ENCODE measurements at regions not wholly inside any gene's neighbourhood (a gene's known extent, or its start where the extent isn't known, plus 50 kb on each side); places are given as distances from the start of the nearest gene placed in this dataset.
"Not testable (repeated sequence)": the region's sequence is repeated elsewhere in the genome, so short reads cannot be mapped to it uniquely, and the experiment has no call there.

DNA sequence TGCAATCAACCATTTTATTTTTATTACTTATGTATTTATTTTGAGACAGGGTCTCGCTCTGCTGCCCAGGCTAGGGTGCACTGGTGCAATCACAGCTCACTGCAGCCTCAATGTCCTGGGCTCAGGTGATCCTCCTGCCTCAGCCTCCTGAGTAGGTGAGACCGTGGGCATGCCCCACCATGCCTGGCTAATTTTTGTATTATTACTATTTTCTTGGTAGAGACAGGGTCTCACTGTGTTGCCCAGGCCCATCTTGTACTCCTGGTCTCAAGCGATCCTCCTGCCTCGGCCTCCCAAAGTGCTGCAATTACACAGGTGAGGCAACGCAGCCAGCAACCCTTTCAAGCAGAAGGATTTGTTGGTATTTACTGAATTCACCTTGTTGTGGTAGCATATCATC, 60.3 kb upstream of the PPP2R3B start:
- DNase-seq: no peak
- Histone ChIP-seq H3K4me3 (no peak overlapping the region), H3K27ac (no peak overlapping the region), H3K9me3 (peaks cover 0 to 4% (median 0%) of the 10 kb centered on the region in 12 donors), H3K27me3 (peaks cover 0 to 14% (median 0%) of the 10 kb centered on the region in 9 donors), H3K36me3 (no peaks in the 10 kb centered on the region), H3K4me1 (no peaks in the 10 kb centered on the region)
- 76 to 90% (median 82%) methylated on average over 5 of the region's 5 CpGs for WGBS, 4 donors
- TF ChIP-seq, protein P1, sequence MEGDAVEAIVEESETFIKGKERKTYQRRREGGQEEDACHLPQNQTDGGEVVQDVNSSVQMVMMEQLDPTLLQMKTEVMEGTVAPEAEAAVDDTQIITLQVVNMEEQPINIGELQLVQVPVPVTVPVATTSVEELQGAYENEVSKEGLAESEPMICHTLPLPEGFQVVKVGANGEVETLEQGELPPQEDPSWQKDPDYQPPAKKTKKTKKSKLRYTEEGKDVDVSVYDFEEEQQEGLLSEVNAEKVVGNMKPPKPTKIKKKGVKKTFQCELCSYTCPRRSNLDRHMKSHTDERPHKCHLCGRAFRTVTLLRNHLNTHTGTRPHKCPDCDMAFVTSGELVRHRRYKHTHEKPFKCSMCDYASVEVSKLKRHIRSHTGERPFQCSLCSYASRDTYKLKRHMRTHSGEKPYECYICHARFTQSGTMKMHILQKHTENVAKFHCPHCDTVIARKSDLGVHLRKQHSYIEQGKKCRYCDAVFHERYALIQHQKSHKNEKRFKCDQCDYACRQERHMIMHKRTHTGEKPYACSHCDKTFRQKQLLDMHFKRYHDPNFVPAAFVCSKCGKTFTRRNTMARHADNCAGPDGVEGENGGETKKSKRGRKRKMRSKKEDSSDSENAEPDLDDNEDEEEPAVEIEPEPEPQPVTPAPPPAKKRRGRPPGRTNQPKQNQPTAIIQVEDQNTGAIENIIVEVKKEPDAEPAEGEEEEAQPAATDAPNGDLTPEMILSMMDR (IDR thresholded peaks at IDR 0.05): no peak
- no peak for TF ChIP-seq POLR2A (IDR thresholded peaks at IDR 0.05)
- intact Hi-C loops (cut with DNase I): no loop called here
- ATAC-seq: no peak

DNA sequence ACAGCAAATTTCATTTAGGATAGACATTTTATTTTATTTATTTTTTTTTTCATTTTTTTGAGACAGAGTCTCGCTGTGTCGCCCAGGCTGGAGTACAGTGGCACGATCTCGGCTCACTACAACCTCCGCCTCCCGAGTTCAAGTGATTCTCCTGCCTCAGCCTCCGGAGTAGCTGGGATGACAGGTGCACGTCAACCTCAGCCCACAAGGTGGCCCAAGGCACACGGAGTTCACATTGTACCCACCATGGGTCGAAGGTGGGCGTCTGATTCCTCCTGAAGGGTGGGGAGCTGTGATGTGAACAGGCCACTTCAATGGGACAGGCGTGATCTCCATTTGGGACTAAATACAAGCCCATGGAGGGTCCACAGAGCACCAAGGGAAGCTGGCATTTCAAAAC, 65.0 kb upstream of the PPP2R3B start:
- H3K4me3 ChIP-seq; H3K36me3 ChIP-seq; H3K27ac ChIP-seq; ATAC-seq; H3K9me3 ChIP-seq; intact Hi-C loops (cut with DNase I); DNase-seq; H3K4me1 ChIP-seq: not testable (repeated sequence)
- 64 to 68% (median 67%) methylated on average over 12 of the region's 12 CpGs for WGBS, 4 donors
- H3K27me3 ChIP-seq: peaks cover 0 to 14% (median 0%) of the 10 kb centered on the region in 9 donors

DNA sequence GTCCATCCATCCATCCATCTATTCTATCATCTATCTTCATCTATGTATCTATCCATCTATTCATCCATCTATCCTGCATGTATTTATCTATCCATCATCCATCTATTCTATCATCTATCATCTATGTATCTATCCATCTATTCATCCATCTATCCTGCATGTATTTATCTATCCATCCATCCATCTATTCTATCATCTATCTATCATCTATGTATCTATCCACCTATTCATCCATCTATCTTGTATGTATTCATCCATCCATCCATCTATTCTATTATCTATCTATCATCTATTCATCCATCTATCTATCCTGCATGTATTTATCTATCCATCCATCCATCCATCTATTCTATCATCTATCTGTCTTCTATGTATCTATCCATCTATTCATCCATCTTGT, 65.9 kb upstream of the PPP2R3B start:
- H3K36me3 ChIP-seq: no peaks in the 10 kb centered on the region
- TF ChIP-seq, protein P1 (IDR thresholded peaks at IDR 0.05): no peak
- TF ChIP-seq POLR2A (IDR thresholded peaks at IDR 0.05): no peak
- no peak overlapping the region for H3K27ac ChIP-seq
- no peaks in the 10 kb centered on the region for H3K4me1 ChIP-seq
- peaks cover 0 to 6% (median 0%) of the 10 kb centered on the region in 12 donors for H3K9me3 ChIP-seq
- intact Hi-C loops (cut with DNase I): no loop called here
- DNase-seq (no peak), ATAC-seq (no peak)
- H3K4me3 ChIP-seq: no peak overlapping the region
- H3K27me3 ChIP-seq: peaks cover 0 to 11% (median 0%) of the 10 kb centered on the region in 9 donors

GRCh38 chrX:454514-454913, 67.8 kb upstream of the PPP2R3B start:
- H3K27me3 ChIP-seq; ATAC-seq; H3K9me3 ChIP-seq; H3K27ac ChIP-seq; H3K36me3 ChIP-seq; H3K4me1 ChIP-seq; H3K4me3 ChIP-seq; DNase-seq; intact Hi-C loops (cut with DNase I): not testable (repeated sequence)
- 85 to 97% (median 92%) methylated on average over 7 of the region's 7 CpGs for WGBS, 4 donors

GRCh38 chrX:455199-455598, 68.5 kb upstream of the PPP2R3B start:
- Histone ChIP-seq H3K4me3 (no peak overlapping the region), H3K27ac (no peak overlapping the region), H3K36me3 (no peaks in the 10 kb centered on the region), H3K27me3 (peaks cover 0 to 5% (median 0%) of the 10 kb centered on the region in 9 donors), H3K9me3 (peaks cover 0 to 6% (median 0%) of the 10 kb centered on the region in 12 donors), H3K4me1 (no peaks in the 10 kb centered on the region)
- no peak for ATAC-seq
- no peak for DNase-seq
- no peak for TF ChIP-seq POLR2A (IDR thresholded peaks at IDR 0.05)
- TF ChIP-seq, protein P1 (IDR thresholded peaks at IDR 0.05): no peak
- intact Hi-C loops (cut with DNase I): no loop called here
- 68 to 78% (median 73%) methylated on average over 8 of the region's 8 CpGs for WGBS, 4 donors
